ENCODE measurements at regions not wholly inside any gene's neighbourhood (a gene's known extent, or its start where the extent isn't known, plus 50 kb on each side); places are given as distances from the start of the nearest gene placed in this dataset.

DNA sequence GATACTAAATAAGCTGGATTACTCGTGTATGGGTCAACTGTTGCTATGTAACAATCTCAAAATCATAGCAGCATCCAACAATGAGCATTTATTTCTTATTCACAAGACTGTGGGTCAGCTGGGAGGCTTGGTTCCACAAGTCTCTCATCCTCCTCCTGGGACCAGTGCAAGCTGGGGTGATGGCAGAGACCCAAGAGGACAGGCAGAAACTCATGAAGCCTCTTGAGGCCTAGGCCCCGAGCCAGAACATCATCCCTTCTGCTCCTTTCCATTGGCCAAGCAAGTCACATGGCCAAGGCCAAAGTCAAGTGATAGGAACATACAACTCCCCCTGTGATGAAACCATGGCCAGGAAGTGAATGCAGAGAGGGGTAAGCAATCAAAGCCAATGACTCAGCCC is 422.1 kb downstream of the BCOR start:
- DNase-seq (ENCODE audit: low read depth, low spot score) (no peak), FAIRE-seq (no peak)
- H2AFZ ChIP-seq (ENCODE audit: control insufficient read depth, low read length): no peak overlapping the region
- no peak for TF ChIP-seq EZH2 (IDR thresholded peaks at IDR 0.05; ENCODE audit: low read length)
- TF ChIP-seq, protein P1, sequence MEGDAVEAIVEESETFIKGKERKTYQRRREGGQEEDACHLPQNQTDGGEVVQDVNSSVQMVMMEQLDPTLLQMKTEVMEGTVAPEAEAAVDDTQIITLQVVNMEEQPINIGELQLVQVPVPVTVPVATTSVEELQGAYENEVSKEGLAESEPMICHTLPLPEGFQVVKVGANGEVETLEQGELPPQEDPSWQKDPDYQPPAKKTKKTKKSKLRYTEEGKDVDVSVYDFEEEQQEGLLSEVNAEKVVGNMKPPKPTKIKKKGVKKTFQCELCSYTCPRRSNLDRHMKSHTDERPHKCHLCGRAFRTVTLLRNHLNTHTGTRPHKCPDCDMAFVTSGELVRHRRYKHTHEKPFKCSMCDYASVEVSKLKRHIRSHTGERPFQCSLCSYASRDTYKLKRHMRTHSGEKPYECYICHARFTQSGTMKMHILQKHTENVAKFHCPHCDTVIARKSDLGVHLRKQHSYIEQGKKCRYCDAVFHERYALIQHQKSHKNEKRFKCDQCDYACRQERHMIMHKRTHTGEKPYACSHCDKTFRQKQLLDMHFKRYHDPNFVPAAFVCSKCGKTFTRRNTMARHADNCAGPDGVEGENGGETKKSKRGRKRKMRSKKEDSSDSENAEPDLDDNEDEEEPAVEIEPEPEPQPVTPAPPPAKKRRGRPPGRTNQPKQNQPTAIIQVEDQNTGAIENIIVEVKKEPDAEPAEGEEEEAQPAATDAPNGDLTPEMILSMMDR (optimal IDR thresholded peaks at IDR 0.05 in 1 of 3, IDR thresholded peaks at IDR 0.05 in 1 of 3, conservative IDR thresholded peaks at IDR 0.05 in 1 of 3; ENCODE audit: extremely low read depth in 1 of 3, insufficient read depth in 2 of 3, low read length in 3 of 3): no peak
- H3K9ac ChIP-seq (ENCODE audit: control insufficient read depth, extremely low read depth, insufficient read depth, low read length): no peak overlapping the region
- H3K27ac ChIP-seq (ENCODE audit: control insufficient read depth, insufficient read depth, low read length): no peak overlapping the region
- no peaks in the 10 kb centered on the region for H3K9me1 ChIP-seq (ENCODE audit: control insufficient read depth, extremely low read depth, insufficient read depth, low read length)
- H3K4me2 ChIP-seq (ENCODE audit: control insufficient read depth, extremely low read depth, insufficient read depth, low read depth, low read length): no peak overlapping the region
- H3K4me1 ChIP-seq (ENCODE audit: control insufficient read depth, extremely low read depth, insufficient read depth, low read length): no peaks in the 10 kb centered on the region
- no peaks in the 10 kb centered on the region for H3K79me2 ChIP-seq (ENCODE audit: control insufficient read depth, insufficient read depth, low read length)
- dilution Hi-C loops (cut with MboI; ENCODE audit: extremely low pct_ligation_motif_present, low sequenced_read_pairs): no loop called here
- no peak overlapping the region for H3K4me3 ChIP-seq (ENCODE audit: control insufficient read depth in 2 of 3, extremely low read depth in 1 of 3, insufficient read depth in 2 of 3, low read depth in 1 of 3, low read length in 3 of 3)
- no peaks in the 10 kb centered on the region for H3K36me3 ChIP-seq (ENCODE audit: control insufficient read depth in 2 of 2, extremely low read depth in 1 of 2, insufficient read depth in 2 of 2, low read length in 2 of 2)
- no peaks in the 10 kb centered on the region for H4K20me1 ChIP-seq (ENCODE audit: control insufficient read depth, extremely low read depth, insufficient read depth, low read length)
- no peaks in the 10 kb centered on the region for H3K27me3 ChIP-seq (ENCODE audit: control insufficient read depth, extremely low read depth, insufficient read depth, low read length)
- H3K9me3 ChIP-seq (ENCODE audit: control insufficient read depth, low read depth, low read length): no peaks in the 10 kb centered on the region

DNA sequence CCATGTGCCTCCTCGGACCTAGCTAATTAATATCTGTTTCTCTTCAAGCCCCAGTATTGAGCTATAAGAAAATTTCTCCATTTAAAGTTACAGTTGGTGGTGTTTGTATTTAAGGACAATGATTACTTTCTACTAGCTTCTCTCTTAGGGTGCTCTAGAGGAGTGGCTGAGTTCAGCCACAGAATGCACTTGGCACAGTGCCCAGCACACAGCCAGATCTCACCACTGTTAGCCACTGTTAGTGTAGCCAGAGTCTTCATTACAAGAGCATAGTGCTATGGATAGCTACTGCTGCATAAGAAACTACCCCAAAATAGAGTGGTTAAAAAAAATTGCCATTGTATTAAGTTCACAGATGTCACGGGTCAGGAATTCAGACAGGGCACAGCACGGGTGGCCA is 421.3 kb downstream of the BCOR start:
- Histone ChIP-seq H3K4me2 (ENCODE audit: control insufficient read depth, extremely low read depth, insufficient read depth, low read depth, low read length) (no peak overlapping the region), H3K9ac (ENCODE audit: control insufficient read depth, extremely low read depth, insufficient read depth, low read length) (no peak overlapping the region), H3K79me2 (ENCODE audit: control insufficient read depth, insufficient read depth, low read length) (no peaks in the 10 kb centered on the region), H2AFZ (ENCODE audit: control insufficient read depth, low read length) (no peak overlapping the region), H4K20me1 (ENCODE audit: control insufficient read depth, extremely low read depth, insufficient read depth, low read length) (no peaks in the 10 kb centered on the region), H3K36me3 (ENCODE audit: control insufficient read depth in 2 of 2, extremely low read depth in 1 of 2, insufficient read depth in 2 of 2, low read length in 2 of 2) (no peaks in the 10 kb centered on the region), H3K4me3 (ENCODE audit: control insufficient read depth in 2 of 3, extremely low read depth in 1 of 3, insufficient read depth in 2 of 3, low read depth in 1 of 3, low read length in 3 of 3) (no peak overlapping the region), H3K4me1 (ENCODE audit: control insufficient read depth, extremely low read depth, insufficient read depth, low read length) (no peaks in the 10 kb centered on the region), H3K27me3 (ENCODE audit: control insufficient read depth, extremely low read depth, insufficient read depth, low read length) (no peaks in the 10 kb centered on the region), H3K9me1 (ENCODE audit: control insufficient read depth, extremely low read depth, insufficient read depth, low read length) (no peaks in the 10 kb centered on the region), H3K9me3 (ENCODE audit: control insufficient read depth, low read depth, low read length) (no peaks in the 10 kb centered on the region), H3K27ac (ENCODE audit: control insufficient read depth, insufficient read depth, low read length) (no peak overlapping the region)
- TF ChIP-seq, protein P1 (optimal IDR thresholded peaks at IDR 0.05 in 1 of 3, IDR thresholded peaks at IDR 0.05 in 1 of 3, conservative IDR thresholded peaks at IDR 0.05 in 1 of 3; ENCODE audit: extremely low read depth in 1 of 3, insufficient read depth in 2 of 3, low read length in 3 of 3): no peak
- no peak for TF ChIP-seq EZH2 (IDR thresholded peaks at IDR 0.05; ENCODE audit: low read length)
- FAIRE-seq (no peak), DNase-seq (ENCODE audit: low read depth, low spot score) (no peak)
- dilution Hi-C loops (cut with MboI; ENCODE audit: extremely low pct_ligation_motif_present, low sequenced_read_pairs): no loop called here

All from keratinocyte (primary cell).